RWPE2 (cell line): ENCODE measurements at regions not wholly inside any gene's neighbourhood (a gene's known extent, or its start where the extent isn't known, plus 50 kb on each side); places are given as distances from the start of the nearest gene placed in this dataset.
A peak's percentile ranks its signal among the peaks of the same experiment; 100 is the strongest.

Source experiments
- ATAC-seq: fragments of 200-7000 bp; cut with Tn5 transposase; 3 replicates; pipeline ENCODE4 v1.9.1; 2021; ENCODE audit warnings: low read depth
- DNase-seq: peaks from one replicate; pipeline ENCODE4 v3.0.0-alpha.2; 2020; ENCODE audit warnings: low spot score
- H3K27ac ChIP-seq: fragments of 450-650 bp; 2 replicates; pipeline ENCODE4 v1.5.1; 2017; ENCODE audit warnings: mild to moderate bottlenecking; ENCODE audit not compliant: poor library complexity, severe bottlenecking
- H3K27me3 ChIP-seq: fragments of 250-450 bp; sonication (Bioruptor Pico); 2 replicates; pipeline ENCODE4 v1.5.1; 2021; ENCODE audit warnings: mild to moderate bottlenecking, moderate library complexity; ENCODE audit not compliant: insufficient read depth, poor library complexity, severe bottlenecking
- H3K36me3 ChIP-seq: fragments of 250-450 bp; sonication (Bioruptor Pico); 2 replicates; pipeline ENCODE4 v1.5.1; 2020; ENCODE audit warnings: low read depth, mild to moderate bottlenecking, moderate library complexity
- H3K4me1 ChIP-seq: fragments of 250-450 bp; sonication (Bioruptor Pico); 2 replicates; pipeline ENCODE4 v1.5.1; 2021; ENCODE audit warnings: mild to moderate bottlenecking, moderate library complexity; ENCODE audit not compliant: insufficient read depth, poor library complexity, severe bottlenecking
- H3K4me3 ChIP-seq: fragments of 250-450 bp; sonication (Bioruptor Pico); 2 replicates; pipeline ENCODE4 v1.5.1; 2021; ENCODE audit warnings: mild to moderate bottlenecking, moderate library complexity; ENCODE audit not compliant: severe bottlenecking
- H3K9me3 ChIP-seq: fragments of 250-450 bp; sonication (Bioruptor Pico); 2 replicates; pipeline ENCODE4 v1.5.1; 2021; ENCODE audit warnings: mild to moderate bottlenecking, moderate library complexity; ENCODE audit not compliant: severe bottlenecking
- CTCF ChIP-seq: fragments of 450-650 bp; IDR thresholded peaks from one replicate; pipeline ENCODE4 v1.5.1; 2017; ENCODE audit warnings: mild to moderate bottlenecking, moderate library complexity; ENCODE audit not compliant: poor library complexity, severe bottlenecking

- ATAC-seq, result no peak
- Histone ChIP-seq H3K27ac (no peak overlapping the region), H3K4me1 (peaks cover 29% of the 10 kb centered on the region), H3K4me3 (no peak overlapping the region), H3K36me3 (no peaks in the 10 kb centered on the region), H3K9me3 (no peaks in the 10 kb centered on the region), H3K27me3 (no peaks in the 10 kb centered on the region)
- no peak for DNase-seq
- TF ChIP-seq CTCF, result no peak
Measured at GRCh38 chr10:21401196-21401595, 124.3 kb downstream of the SKIDA1 start.

GRCh38 chr10:21399392-21400035 lies 126.0 kb downstream of the SKIDA1 start:
- H3K27me3 ChIP-seq, result no peaks in the 10 kb centered on the region
- H3K9me3 ChIP-seq, result no peaks in the 10 kb centered on the region
- no peak overlapping the region for H3K4me3 ChIP-seq
- ATAC-seq (peak; percentile 89), DNase-seq (peak; percentile 80)
- no peaks in the 10 kb centered on the region for H3K36me3 ChIP-seq
- peak overlapping the region; percentile 85 for H3K27ac ChIP-seq
- no peak for TF ChIP-seq CTCF
- H3K4me1 ChIP-seq, result peaks cover 29% of the 10 kb centered on the region

- Histone ChIP-seq H3K4me3 (no peak overlapping the region), H3K27ac (peak overlapping the region; percentile 85), H3K4me1 (peaks cover 29% of the 10 kb centered on the region), H3K9me3 (no peaks in the 10 kb centered on the region), H3K36me3 (no peaks in the 10 kb centered on the region), H3K27me3 (no peaks in the 10 kb centered on the region)
- DNase-seq (no peak), ATAC-seq (peak; percentile 82)
- TF ChIP-seq CTCF, result no peak
Measured at GRCh38 chr10:21398563-21399231, 126.8 kb downstream of the SKIDA1 start.

GRCh38 chr10:21396889-21397288 lies 128.6 kb downstream of the SKIDA1 start:
- peaks cover 22% of the 10 kb centered on the region for H3K4me1 ChIP-seq
- H3K27me3 ChIP-seq, result no peaks in the 10 kb centered on the region
- no peak for ATAC-seq
- TF ChIP-seq CTCF, result no peak
- no peak overlapping the region for H3K4me3 ChIP-seq
- DNase-seq, result no peak
- no peaks in the 10 kb centered on the region for H3K36me3 ChIP-seq
- H3K27ac ChIP-seq, result no peak overlapping the region
- H3K9me3 ChIP-seq, result no peaks in the 10 kb centered on the region

GRCh38 chr10:21393931-21394330 lies 131.6 kb downstream of the SKIDA1 start:
- H3K9me3 ChIP-seq, result no peaks in the 10 kb centered on the region
- no peak overlapping the region for H3K4me3 ChIP-seq
- H3K4me1 ChIP-seq, result peaks cover 9% of the 10 kb centered on the region
- H3K27ac ChIP-seq, result no peak overlapping the region
- no peak for TF ChIP-seq CTCF
- DNase-seq (no peak), ATAC-seq (no peak)
- no peaks in the 10 kb centered on the region for H3K27me3 ChIP-seq
- H3K36me3 ChIP-seq, result no peaks in the 10 kb centered on the region
